ENCODE measurements at regions not wholly inside any gene's neighbourhood (a gene's known extent, or its start where the extent isn't known, plus 50 kb on each side); places are given as distances from the start of the nearest gene placed in this dataset.

GRCh38 chr6:8670792-8671191, 235.4 kb upstream of the SLC35B3 start:
- TF ChIP-seq POLR2A (IDR thresholded peaks at IDR 0.05) (no peak), CTCF (IDR thresholded peaks at IDR 0.05) (no peak)

All from vagina (tissue), 2 donors.